GM20000 (cell line): ENCODE measurements at regions not wholly inside any gene's neighbourhood (a gene's known extent, or its start where the extent isn't known, plus 50 kb on each side); places are given as distances from the start of the nearest gene placed in this dataset.
"Not testable (repeated sequence)": the region's sequence is repeated elsewhere in the genome, so short reads cannot be mapped to it uniquely, and the experiment has no call there.

Experiments used
- DNase-seq: peaks from one replicate; pipeline ENCODE4 v3.0.0; 2012; ENCODE audit warnings: low spot score
- CTCF ChIP-seq: IDR thresholded peaks from 2 replicates; pipeline ENCODE4 v1.5.1; 2012; ENCODE audit warnings: mild to moderate bottlenecking, control low read depth; ENCODE audit errors: extremely low read depth, missing control alignments

DNA sequence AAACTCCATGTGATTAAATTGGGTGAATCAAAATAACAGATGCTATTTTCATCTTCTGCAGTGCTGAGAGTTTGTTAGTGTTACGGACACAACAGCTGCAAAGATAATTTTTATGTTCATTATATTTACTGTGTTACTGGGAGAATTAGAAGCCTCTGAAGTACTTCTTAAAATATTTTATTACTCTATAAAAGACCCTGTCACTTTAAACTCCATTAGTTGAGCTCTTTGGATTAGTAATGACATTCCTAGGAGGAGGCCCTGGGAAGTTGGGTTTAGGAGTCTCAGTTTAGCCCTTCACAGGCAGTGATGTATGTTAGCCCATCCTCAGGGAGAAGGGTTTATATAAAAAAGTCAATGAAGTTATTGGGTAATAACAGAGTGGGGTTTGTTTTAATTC is 596.7 kb downstream of the JRKL start:
- no peak for DNase-seq
- no peak for TF ChIP-seq CTCF

DNA sequence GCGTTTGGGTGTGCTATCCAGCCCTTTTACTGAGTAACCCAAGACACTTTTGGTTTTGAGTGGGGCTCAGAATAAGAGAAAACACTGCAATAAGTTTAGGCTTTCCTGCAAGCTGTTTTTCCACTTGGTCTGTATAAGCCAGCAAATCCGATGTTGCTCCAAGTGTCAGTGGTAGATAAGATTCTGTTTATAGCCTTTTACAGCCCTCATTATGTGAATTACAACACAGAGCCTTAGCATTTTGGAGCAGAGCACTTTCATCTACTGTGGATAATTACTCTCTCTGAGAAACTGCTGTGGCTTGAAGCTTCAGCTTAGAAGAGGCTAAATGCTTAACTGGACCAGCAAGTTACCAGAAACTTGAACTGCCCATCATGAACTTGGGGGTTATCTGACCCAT is 601.1 kb downstream of the JRKL start:
- TF ChIP-seq CTCF, result no peak

GRCh38 chr11:97000481-97000880 is 610.7 kb downstream of the JRKL start:
- no peak for DNase-seq
- TF ChIP-seq CTCF, result no peak

More for the DNA sequence above, 601.1 kb downstream of the JRKL start:
- DNase-seq, result no peak

DNA sequence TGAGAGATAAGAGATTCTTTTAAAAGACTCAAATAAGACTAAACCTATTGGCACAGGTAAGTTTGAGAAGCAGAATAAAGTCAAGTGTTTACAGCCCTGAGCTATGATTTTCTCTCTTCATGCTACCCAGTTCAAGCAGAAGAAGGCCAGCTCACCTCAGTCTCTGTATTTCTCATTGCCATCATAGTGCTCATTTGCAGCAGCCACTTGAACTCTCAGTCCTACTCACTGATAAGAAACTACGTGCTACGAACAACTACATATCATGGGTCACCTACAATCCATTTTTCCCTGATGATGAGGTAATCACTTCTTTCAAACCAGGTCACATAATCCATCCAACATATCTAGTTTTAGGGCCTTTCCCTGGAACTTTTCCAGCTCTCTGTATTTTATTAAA is 617.5 kb downstream of the JRKL start:
- no peak for DNase-seq
- TF ChIP-seq CTCF, result no peak

DNA sequence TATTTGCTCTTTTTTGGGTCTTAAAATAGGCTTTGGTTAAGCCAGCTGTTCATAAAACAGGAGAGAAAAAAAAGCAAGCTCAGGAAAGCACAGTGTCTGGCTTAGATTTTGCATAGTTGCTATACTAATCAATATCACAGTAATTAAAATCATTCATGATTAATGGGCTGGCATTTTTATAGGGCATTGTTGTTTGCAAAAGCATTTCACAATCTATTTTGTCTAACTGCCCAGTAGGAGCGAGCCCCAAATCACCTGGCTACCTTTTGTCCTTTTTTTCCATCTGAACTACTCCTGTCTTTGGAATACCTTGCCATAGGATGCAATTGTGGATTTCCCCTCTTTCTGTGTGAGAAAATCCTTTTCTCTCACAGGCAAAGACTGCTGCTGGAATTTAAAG is 619.8 kb downstream of the JRKL start:
- no peak for DNase-seq
- no peak for TF ChIP-seq CTCF

- not testable (repeated sequence) for DNase-seq
Observed at GRCh38 chr11:97010997-97011396, 621.2 kb downstream of the JRKL start.

- no peak for DNase-seq
- TF ChIP-seq CTCF, result no peak
Observed at GRCh38 chr11:97015327-97015726, 625.5 kb downstream of the JRKL start.

GRCh38 chr11:97019305-97019704 is 629.5 kb downstream of the JRKL start:
- no peak for TF ChIP-seq CTCF
- no peak for DNase-seq
